Fibroblast of lung (primary cell): ENCODE measurements at regions not wholly inside any gene's neighbourhood (a gene's known extent, or its start where the extent isn't known, plus 50 kb on each side); places are given as distances from the start of the nearest gene placed in this dataset.

Source experiments
- DNase-seq, 2 donors: peaks; one replicate each; pipeline versions ENCODE4 v3.0.0 to v3.0.0-alpha.2; 2010; ENCODE audit warnings: low read depth in 2 of 2
- H2AFZ ChIP-seq: 2 replicates; pipeline ENCODE4 v1.5.1; 2012; ENCODE audit warnings: low read length, control low read depth, inconsistent platforms
- H3K27ac ChIP-seq: 2 replicates; pipeline ENCODE4 v1.5.1; 2011; ENCODE audit warnings: low read length, control low read depth; ENCODE audit not compliant: insufficient read depth
- H3K27me3 ChIP-seq: 2 replicates; pipeline ENCODE4 v1.5.1; 2011; ENCODE audit warnings: mild to moderate bottlenecking, low read length; ENCODE audit not compliant: control insufficient read depth, insufficient read depth
- H3K36me3 ChIP-seq: 2 replicates; pipeline ENCODE4 v1.5.1; 2011; ENCODE audit warnings: low read length; ENCODE audit not compliant: control insufficient read depth, insufficient read depth
- H3K4me1 ChIP-seq: 2 replicates; pipeline ENCODE4 v1.5.1; 2011; ENCODE audit warnings: low read length; ENCODE audit not compliant: control insufficient read depth, insufficient read depth; ENCODE audit errors: extremely low read depth
- H3K4me2 ChIP-seq: 2 replicates; pipeline ENCODE4 v1.5.1; 2011; ENCODE audit warnings: low read length, control low read depth; ENCODE audit not compliant: insufficient read depth; ENCODE audit errors: extremely low read depth
- H3K4me3 ChIP-seq, 4 experiments: fragments of 200-600 bp in 1 of 4; sonication (generic) in 1 of 4; replicated peaks in 1 of 4; 2 replicates each; pipeline ENCODE4 v1.5.1; 2011 to 2016; ENCODE audit warnings: low read length in 4 of 4, low read depth in 3 of 4, mild to moderate bottlenecking in 3 of 4, control low read depth in 2 of 4, inconsistent platforms in 1 of 4, mixed read lengths in 1 of 4; ENCODE audit not compliant: insufficient read depth in 1 of 4; ENCODE audit errors: control extremely low read depth in 1 of 4
- H3K79me2 ChIP-seq: 2 replicates; pipeline ENCODE4 v1.5.1; 2012; ENCODE audit warnings: mild to moderate bottlenecking, low read length, inconsistent platforms; ENCODE audit not compliant: control insufficient read depth, insufficient read depth
- H3K9ac ChIP-seq: 2 replicates; pipeline ENCODE4 v1.5.1; 2011; ENCODE audit warnings: mild to moderate bottlenecking, low read length, control low read depth; ENCODE audit not compliant: insufficient read depth
- H3K9me3 ChIP-seq: 2 replicates; pipeline ENCODE4 v1.5.1; 2012; ENCODE audit warnings: low read depth, low read length; ENCODE audit not compliant: control insufficient read depth, insufficient read depth
- H4K20me1 ChIP-seq: 2 replicates; pipeline ENCODE4 v1.5.1; 2011; ENCODE audit warnings: low read length; ENCODE audit not compliant: control insufficient read depth, insufficient read depth; ENCODE audit errors: extremely low read depth
- EZH2 ChIP-seq: IDR thresholded peaks from 2 replicates; pipeline ENCODE4 v1.5.1; 2012; ENCODE audit warnings: low read length, control low read depth, mild to moderate bottlenecking; ENCODE audit errors: missing control alignments
- TF ChIP-seq, protein P1 (sequence below), 2 donors: IDR thresholded peaks in 1 of 2; conservative IDR thresholded peaks in 1 of 2; 1 replicate in 1 of 2; 2 replicates in 1 of 2; pipeline ENCODE4 v1.5.1; 2011 to 2012; ENCODE audit warnings: low read length in 2 of 2, control low read depth in 1 of 2, inconsistent platforms in 1 of 2, low read depth in 1 of 2, mild to moderate bottlenecking in 1 of 2

GRCh38 chr7:80588591-80588990, 49.9 kb upstream of the CD36 start:
- Histone ChIP-seq H3K79me2 (no peaks in the 10 kb centered on the region), H3K4me3 (no peak overlapping the region), H3K27ac (no peak overlapping the region), H4K20me1 (no peaks in the 10 kb centered on the region), H2AFZ (no peak overlapping the region), H3K4me1 (no peaks in the 10 kb centered on the region), H3K36me3 (no peaks in the 10 kb centered on the region), H3K27me3 (no peaks in the 10 kb centered on the region), H3K9ac (no peak overlapping the region), H3K9me3 (no peaks in the 10 kb centered on the region), H3K4me2 (no peak overlapping the region)
- DNase-seq = peak; percentile 20 to 28
- TF ChIP-seq, protein P1, sequence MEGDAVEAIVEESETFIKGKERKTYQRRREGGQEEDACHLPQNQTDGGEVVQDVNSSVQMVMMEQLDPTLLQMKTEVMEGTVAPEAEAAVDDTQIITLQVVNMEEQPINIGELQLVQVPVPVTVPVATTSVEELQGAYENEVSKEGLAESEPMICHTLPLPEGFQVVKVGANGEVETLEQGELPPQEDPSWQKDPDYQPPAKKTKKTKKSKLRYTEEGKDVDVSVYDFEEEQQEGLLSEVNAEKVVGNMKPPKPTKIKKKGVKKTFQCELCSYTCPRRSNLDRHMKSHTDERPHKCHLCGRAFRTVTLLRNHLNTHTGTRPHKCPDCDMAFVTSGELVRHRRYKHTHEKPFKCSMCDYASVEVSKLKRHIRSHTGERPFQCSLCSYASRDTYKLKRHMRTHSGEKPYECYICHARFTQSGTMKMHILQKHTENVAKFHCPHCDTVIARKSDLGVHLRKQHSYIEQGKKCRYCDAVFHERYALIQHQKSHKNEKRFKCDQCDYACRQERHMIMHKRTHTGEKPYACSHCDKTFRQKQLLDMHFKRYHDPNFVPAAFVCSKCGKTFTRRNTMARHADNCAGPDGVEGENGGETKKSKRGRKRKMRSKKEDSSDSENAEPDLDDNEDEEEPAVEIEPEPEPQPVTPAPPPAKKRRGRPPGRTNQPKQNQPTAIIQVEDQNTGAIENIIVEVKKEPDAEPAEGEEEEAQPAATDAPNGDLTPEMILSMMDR (conservative IDR thresholded peaks at IDR 0.05 in 1 of 2, IDR thresholded peaks at IDR 0.05 in 1 of 2; ENCODE audit: low read depth in 1 of 2, low read length in 2 of 2) = no peak
- no peak for TF ChIP-seq EZH2
